ENCODE measurements at regions not wholly inside any gene's neighbourhood (a gene's known extent, or its start where the extent isn't known, plus 50 kb on each side); places are given as distances from the start of the nearest gene placed in this dataset.

DNA sequence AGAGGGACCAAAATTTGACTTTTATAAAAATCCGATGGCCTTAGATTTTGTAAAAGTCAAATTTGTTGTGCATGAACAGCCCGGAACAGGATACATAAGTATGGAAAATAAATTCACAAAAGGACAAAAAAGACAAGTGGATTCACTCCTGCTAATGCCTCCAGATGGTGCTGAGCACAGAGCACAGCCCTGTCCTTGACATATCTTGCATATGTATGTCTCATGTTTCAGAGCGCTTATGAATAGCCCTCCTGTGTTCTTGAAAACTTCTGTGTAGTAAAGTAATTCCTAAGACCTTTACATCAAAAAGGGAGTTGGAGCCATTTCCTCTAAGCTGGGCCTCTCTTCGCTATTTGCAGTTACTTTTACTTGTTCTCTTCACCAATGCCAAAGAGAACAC, 110.7 kb upstream of the RAB3GAP2 start (continued):
- no peak for TF ChIP-seq ZNF17 (CRISPR knock-in tag; IDR thresholded peaks at IDR 0.05)
- no peak for TF ChIP-seq HNRNPH1 (optimal IDR thresholded peaks at IDR 0.05; ENCODE audit: low read depth, low read length)

DNA sequence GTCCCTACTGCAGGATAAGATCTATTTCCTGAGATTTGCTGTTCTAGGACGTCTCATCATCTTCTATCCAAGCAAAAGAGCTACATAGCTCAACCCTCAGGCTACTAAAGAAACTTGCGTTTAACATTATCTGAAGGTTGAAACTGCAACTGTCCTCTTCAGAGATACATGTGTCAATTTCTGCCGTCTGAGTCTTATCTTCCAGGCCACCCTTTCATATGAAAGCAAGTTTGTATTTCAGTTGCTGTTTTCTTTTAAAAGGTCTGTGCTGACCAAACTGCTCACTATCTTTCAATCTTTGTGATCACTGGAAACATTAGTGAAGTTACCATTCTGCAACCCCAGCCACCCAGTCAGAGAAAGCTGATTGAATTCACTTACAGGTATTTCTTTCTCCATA, 108.6 kb upstream of the RAB3GAP2 start:
- DNase-seq (ENCODE audit: low spot score) (no peak), ATAC-seq (no peak), FAIRE-seq (no peak)
- H3K4me3 ChIP-seq (replicated peaks in 1 of 3; ENCODE audit: insufficient read depth in 1 of 3, low read depth in 2 of 3, low read length in 3 of 3): no peak overlapping the region
- no peak overlapping the region for H3K27ac ChIP-seq (ENCODE audit: extremely low read length, insufficient read depth, low read length)
- ChIA-PET CTCF (ENCODE audit: low intra/inter-chr PET ratio, low total read pairs) (no interaction called here), POLR2A (no interaction called here)
- WGBS (ENCODE audit: low lambda C conversion rate): 4% methylated on average over 3 of the region's 3 CpGs
- H3K36me3 ChIP-seq (replicated peaks in 1 of 2; ENCODE audit: control insufficient read depth in 1 of 2, insufficient read depth in 2 of 2, low read length in 2 of 2): no peaks in the 10 kb centered on the region
- peaks cover 10% of the 10 kb centered on the region for H3K4me1 ChIP-seq (ENCODE audit: insufficient read depth, low read length)
- no peaks in the 10 kb centered on the region for H3K27me3 ChIP-seq (ENCODE audit: control insufficient read depth in 1 of 2, insufficient read depth in 2 of 2, low read length in 2 of 2)
- no TSS peak for BruUV-seq (replicated peaks)
- no peak overlapping the region for H3K4me2 ChIP-seq (ENCODE audit: low read depth, low read length)
- no peak overlapping the region for H2AFZ ChIP-seq (ENCODE audit: low read length)
- no peaks in the 10 kb centered on the region for H4K20me1 ChIP-seq (ENCODE audit: insufficient read depth, low read length)
- intact Hi-C loops (cut with micrococcal nuclease; ENCODE audit: unreplicated experiment) (no loop called here), in situ Hi-C loops (cut with HindIII; ENCODE audit: extremely low pct_ligation_motif_present, low pct_unique_long_range_greater_than_20kb) (no loop called here)
- TF ChIP-seq, protein P1, sequence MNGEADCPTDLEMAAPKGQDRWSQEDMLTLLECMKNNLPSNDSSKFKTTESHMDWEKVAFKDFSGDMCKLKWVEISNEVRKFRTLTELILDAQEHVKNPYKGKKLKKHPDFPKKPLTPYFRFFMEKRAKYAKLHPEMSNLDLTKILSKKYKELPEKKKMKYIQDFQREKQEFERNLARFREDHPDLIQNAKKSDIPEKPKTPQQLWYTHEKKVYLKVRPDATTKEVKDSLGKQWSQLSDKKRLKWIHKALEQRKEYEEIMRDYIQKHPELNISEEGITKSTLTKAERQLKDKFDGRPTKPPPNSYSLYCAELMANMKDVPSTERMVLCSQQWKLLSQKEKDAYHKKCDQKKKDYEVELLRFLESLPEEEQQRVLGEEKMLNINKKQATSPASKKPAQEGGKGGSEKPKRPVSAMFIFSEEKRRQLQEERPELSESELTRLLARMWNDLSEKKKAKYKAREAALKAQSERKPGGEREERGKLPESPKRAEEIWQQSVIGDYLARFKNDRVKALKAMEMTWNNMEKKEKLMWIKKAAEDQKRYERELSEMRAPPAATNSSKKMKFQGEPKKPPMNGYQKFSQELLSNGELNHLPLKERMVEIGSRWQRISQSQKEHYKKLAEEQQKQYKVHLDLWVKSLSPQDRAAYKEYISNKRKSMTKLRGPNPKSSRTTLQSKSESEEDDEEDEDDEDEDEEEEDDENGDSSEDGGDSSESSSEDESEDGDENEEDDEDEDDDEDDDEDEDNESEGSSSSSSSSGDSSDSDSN (CRISPR knock-in tag; IDR thresholded peaks at IDR 0.05): no peak
- TF ChIP-seq ZMYM3 (CRISPR knock-in tag; IDR thresholded peaks at IDR 0.05) (no peak), PHF8 (CRISPR knock-in tag; IDR thresholded peaks at IDR 0.05) (no peak), FOXP1 (IDR thresholded peaks at IDR 0.05) (no peak), FOXP1 (CRISPR knock-in tag; IDR thresholded peaks at IDR 0.05) (no peak), SMAD3 (CRISPR knock-in tag; IDR thresholded peaks at IDR 0.05) (no peak), MAX (IDR thresholded peaks at IDR 0.05) (no peak), ESRRA (CRISPR knock-in tag; IDR thresholded peaks at IDR 0.05; ENCODE audit: low read depth) (no peak), FOSL1 (CRISPR knock-in tag; IDR thresholded peaks at IDR 0.05; ENCODE audit: borderline replicate concordance) (no peak), ZNF430 (CRISPR knock-in tag; IDR thresholded peaks at IDR 0.05) (no peak), ZNF230 (CRISPR knock-in tag; IDR thresholded peaks at IDR 0.05) (no peak), KDM1A (CRISPR knock-in tag; IDR thresholded peaks at IDR 0.05) (no peak)
- TF ChIP-seq, protein P2, sequence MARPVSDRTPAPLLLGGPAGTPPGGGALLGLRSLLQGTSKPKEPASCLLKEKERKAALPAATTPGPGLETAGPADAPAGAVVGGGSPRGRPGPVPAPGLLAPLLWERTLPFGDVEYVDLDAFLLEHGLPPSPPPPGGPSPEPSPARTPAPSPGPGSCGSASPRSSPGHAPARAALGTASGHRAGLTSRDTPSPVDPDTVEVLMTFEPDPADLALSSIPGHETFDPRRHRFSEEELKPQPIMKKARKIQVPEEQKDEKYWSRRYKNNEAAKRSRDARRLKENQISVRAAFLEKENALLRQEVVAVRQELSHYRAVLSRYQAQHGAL (CRISPR knock-in tag; IDR thresholded peaks at IDR 0.05; ENCODE audit: not compliant biosample characterization): no peak
- no peaks in the 10 kb centered on the region for H3K79me2 ChIP-seq (ENCODE audit: insufficient read depth, low read length)
- H3K9me3 ChIP-seq (ENCODE audit: low read length): peaks cover 9% of the 10 kb centered on the region; the same call in 1 of the 2 replicates
- H3K9ac ChIP-seq (ENCODE audit: insufficient read depth, low read depth, low read length): no peak overlapping the region
